Hematopoietic multipotent progenitor cell treated with erythropoietin and hydrocortisone succinate and interleukin-3 and kit ligand, for 6 days (in vitro differentiated cells): ENCODE measurements at regions not wholly inside any gene's neighbourhood (a gene's known extent, or its start where the extent isn't known, plus 50 kb on each side); places are given as distances from the start of the nearest gene placed in this dataset.

Experiments used
- DNase-seq: peaks from one replicate; pipeline ENCODE4 v3.0.0-alpha.2; 2015

GRCh38 chr5:106964132-106964531 is 706.6 kb downstream of the EFNA5 start:
- DNase-seq = no peak

- DNase-seq = no peak
Observed at GRCh38 chr5:106963630-106964029, 707.1 kb downstream of the EFNA5 start.

GRCh38 chr5:106962464-106963230 is 708.1 kb downstream of the EFNA5 start:
- no peak for DNase-seq

- no peak for DNase-seq
Observed at GRCh38 chr5:106959387-106959786, 711.4 kb downstream of the EFNA5 start.

- DNase-seq = no peak
Observed at GRCh38 chr5:106957336-106957735, 713.4 kb downstream of the EFNA5 start.

GRCh38 chr5:106956886-106957285 is 713.9 kb downstream of the EFNA5 start:
- no peak for DNase-seq

GRCh38 chr5:106956187-106956586 is 714.5 kb downstream of the EFNA5 start:
- DNase-seq = no peak

GRCh38 chr5:106940986-106941385 is 729.8 kb downstream of the EFNA5 start:
- DNase-seq = no peak

GRCh38 chr5:106940301-106940846 is 730.4 kb downstream of the EFNA5 start:
- DNase-seq = no peak

GRCh38 chr5:106923409-106923808 is 747.3 kb downstream of the EFNA5 start:
- DNase-seq = no peak

GRCh38 chr5:106921567-106921966 is 749.2 kb downstream of the EFNA5 start:
- no peak for DNase-seq

- no peak for DNase-seq
Observed at GRCh38 chr5:106910486-106910885, 760.3 kb downstream of the EFNA5 start.

- DNase-seq = no peak
Observed at GRCh38 chr5:106909716-106910115, 761.0 kb downstream of the EFNA5 start.

GRCh38 chr5:106907979-106908378 is 762.8 kb downstream of the EFNA5 start:
- no peak for DNase-seq

GRCh38 chr5:106906199-106906598 is 764.5 kb downstream of the EFNA5 start:
- DNase-seq = no peak

GRCh38 chr5:106894964-106895363 is 775.8 kb downstream of the EFNA5 start:
- peak; percentile 54 for DNase-seq

- DNase-seq = no peak
Observed at GRCh38 chr5:106882035-106882434, 788.7 kb downstream of the EFNA5 start.

- DNase-seq = no peak
Observed at GRCh38 chr5:106880656-106881055, 790.1 kb downstream of the EFNA5 start.

GRCh38 chr5:106877881-106878280 is 792.9 kb downstream of the EFNA5 start:
- DNase-seq = no peak

- DNase-seq = peak; percentile 11
Observed at GRCh38 chr5:106876665-106877194, 794.0 kb downstream of the EFNA5 start.

GRCh38 chr5:106876298-106876622 is 794.5 kb downstream of the EFNA5 start:
- DNase-seq = no peak

GRCh38 chr5:106875591-106876297 is 795.0 kb downstream of the EFNA5 start:
- DNase-seq = peak; percentile 32

GRCh38 chr5:106874974-106875373 is 795.8 kb downstream of the EFNA5 start:
- no peak for DNase-seq

GRCh38 chr5:106874531-106874930 is 796.2 kb downstream of the EFNA5 start:
- no peak for DNase-seq
